ENCODE measurements at regions not wholly inside any gene's neighbourhood (a gene's known extent, or its start where the extent isn't known, plus 50 kb on each side); places are given as distances from the start of the nearest gene placed in this dataset.
"Not testable (repeated sequence)": the region's sequence is repeated elsewhere in the genome, so short reads cannot be mapped to it uniquely, and the experiment has no call there.

GRCh38 chr18:73520229-73520628 lies 627.4 kb downstream of the FBXO15 start:
- H3K79me2 ChIP-seq (ENCODE audit: control insufficient read depth, insufficient read depth, low read length, poor library complexity): no peaks in the 10 kb centered on the region
- no peak overlapping the region for H3K23ac ChIP-seq (ENCODE audit: low read length)
- no peak overlapping the region for H2AK5ac ChIP-seq (ENCODE audit: low read length)
- no peak overlapping the region for H3K4me2 ChIP-seq (ENCODE audit: low read length)
- no peak overlapping the region for H4K8ac ChIP-seq (ENCODE audit: low read depth, low read length)
- no CpG with 5 or more reads among the region's 5 CpGs for WGBS (ENCODE audit: extremely low coverage, insufficient coverage, insufficient read length)
- H3K9ac ChIP-seq (ENCODE audit: low read length): no peak overlapping the region
- H4K91ac ChIP-seq (ENCODE audit: low read depth, low read length): no peak overlapping the region
- H2BK5ac ChIP-seq (ENCODE audit: low read depth, low read length, poor library complexity): no peak overlapping the region
- no peak for DNase-seq
- H3K79me1 ChIP-seq (ENCODE audit: low read length): no peaks in the 10 kb centered on the region
- H2AFZ ChIP-seq (ENCODE audit: insufficient read depth, low read length, poor library complexity): no peak overlapping the region
- no peak overlapping the region for H2BK120ac ChIP-seq (ENCODE audit: insufficient read depth, low read length, poor library complexity)
- H3K9me3 ChIP-seq (ENCODE audit: insufficient read depth, low read depth, low read length): no peaks in the 10 kb centered on the region
- H3K4me3 ChIP-seq (ENCODE audit: low read depth, low read length): no peak overlapping the region
- no peak overlapping the region for H2BK12ac ChIP-seq (ENCODE audit: low read length)
- H3K36me3 ChIP-seq (ENCODE audit: control insufficient read depth in 1 of 2, insufficient read depth in 2 of 2, low read length in 2 of 2): no peaks in the 10 kb centered on the region
- H3K4me1 ChIP-seq (ENCODE audit: control insufficient read depth in 1 of 2, insufficient read depth in 2 of 2, low read length in 2 of 2): no peaks in the 10 kb centered on the region
- H3K14ac ChIP-seq (ENCODE audit: low read length): no peak overlapping the region
- H3K4ac ChIP-seq (ENCODE audit: low read depth, low read length): no peak overlapping the region
- no peak overlapping the region for H4K12ac ChIP-seq (ENCODE audit: low read depth, low read length)
- no peak overlapping the region for H3K18ac ChIP-seq (ENCODE audit: low read length)
- H3K27ac ChIP-seq (ENCODE audit: low read depth, low read length): no peak overlapping the region
- no peaks in the 10 kb centered on the region for H3K27me3 ChIP-seq (ENCODE audit: insufficient read depth, low read length)

- H3K79me1 ChIP-seq (ENCODE audit: low read length); H3K4me2 ChIP-seq (ENCODE audit: low read length); H4K12ac ChIP-seq (ENCODE audit: low read depth, low read length); DNase-seq; H3K4me1 ChIP-seq (ENCODE audit: control insufficient read depth in 1 of 2, insufficient read depth in 2 of 2, low read length in 2 of 2); H3K9ac ChIP-seq (ENCODE audit: low read length); H3K14ac ChIP-seq (ENCODE audit: low read length); H2BK120ac ChIP-seq (ENCODE audit: insufficient read depth, low read length, poor library complexity); H3K9me3 ChIP-seq (ENCODE audit: insufficient read depth, low read depth, low read length); H3K27me3 ChIP-seq (ENCODE audit: insufficient read depth, low read length); H4K91ac ChIP-seq (ENCODE audit: low read depth, low read length); H4K8ac ChIP-seq (ENCODE audit: low read depth, low read length); H3K18ac ChIP-seq (ENCODE audit: low read length); H3K23ac ChIP-seq (ENCODE audit: low read length); H3K27ac ChIP-seq (ENCODE audit: low read depth, low read length); H3K36me3 ChIP-seq (ENCODE audit: control insufficient read depth in 1 of 2, insufficient read depth in 2 of 2, low read length in 2 of 2); H2AFZ ChIP-seq (ENCODE audit: insufficient read depth, low read length, poor library complexity); H2BK12ac ChIP-seq (ENCODE audit: low read length); H3K79me2 ChIP-seq (ENCODE audit: control insufficient read depth, insufficient read depth, low read length, poor library complexity); H2BK5ac ChIP-seq (ENCODE audit: low read depth, low read length, poor library complexity); H2AK5ac ChIP-seq (ENCODE audit: low read length); H3K4ac ChIP-seq (ENCODE audit: low read depth, low read length); H3K4me3 ChIP-seq (ENCODE audit: low read depth, low read length): not testable (repeated sequence)
- no CpG with 5 or more reads among the region's 2 CpGs for WGBS (ENCODE audit: extremely low coverage, insufficient coverage, insufficient read length)
Observed at GRCh38 chr18:73516056-73516455, 631.6 kb downstream of the FBXO15 start.

GRCh38 chr18:73514449-73514848 lies 633.2 kb downstream of the FBXO15 start:
- no peaks in the 10 kb centered on the region for H3K36me3 ChIP-seq (ENCODE audit: control insufficient read depth in 1 of 2, insufficient read depth in 2 of 2, low read length in 2 of 2)
- no peaks in the 10 kb centered on the region for H3K4me1 ChIP-seq (ENCODE audit: control insufficient read depth in 1 of 2, insufficient read depth in 2 of 2, low read length in 2 of 2)
- no peak overlapping the region for H4K91ac ChIP-seq (ENCODE audit: low read depth, low read length)
- H2AK5ac ChIP-seq (ENCODE audit: low read length): no peak overlapping the region
- H3K79me2 ChIP-seq (ENCODE audit: control insufficient read depth, insufficient read depth, low read length, poor library complexity): no peaks in the 10 kb centered on the region
- no peak overlapping the region for H3K4me3 ChIP-seq (ENCODE audit: low read depth, low read length)
- H2BK120ac ChIP-seq (ENCODE audit: insufficient read depth, low read length, poor library complexity): no peak overlapping the region
- no peak for DNase-seq
- H3K9me3 ChIP-seq (ENCODE audit: insufficient read depth, low read depth, low read length): no peaks in the 10 kb centered on the region
- no peak overlapping the region for H2BK12ac ChIP-seq (ENCODE audit: low read length)
- H3K27ac ChIP-seq (ENCODE audit: low read depth, low read length): no peak overlapping the region
- no peak overlapping the region for H3K18ac ChIP-seq (ENCODE audit: low read length)
- no peak overlapping the region for H3K23ac ChIP-seq (ENCODE audit: low read length)
- H3K27me3 ChIP-seq (ENCODE audit: insufficient read depth, low read length): no peaks in the 10 kb centered on the region
- H2BK5ac ChIP-seq (ENCODE audit: low read depth, low read length, poor library complexity): no peak overlapping the region
- no peak overlapping the region for H3K4ac ChIP-seq (ENCODE audit: low read depth, low read length)
- no CpG with 5 or more reads among the region's 1 CpG for WGBS (ENCODE audit: extremely low coverage, insufficient coverage, insufficient read length)
- H2AFZ ChIP-seq (ENCODE audit: insufficient read depth, low read length, poor library complexity): no peak overlapping the region
- no peaks in the 10 kb centered on the region for H3K79me1 ChIP-seq (ENCODE audit: low read length)
- H4K12ac ChIP-seq (ENCODE audit: low read depth, low read length): no peak overlapping the region
- no peak overlapping the region for H3K14ac ChIP-seq (ENCODE audit: low read length)
- H4K8ac ChIP-seq (ENCODE audit: low read depth, low read length): no peak overlapping the region
- H3K4me2 ChIP-seq (ENCODE audit: low read length): no peak overlapping the region
- no peak overlapping the region for H3K9ac ChIP-seq (ENCODE audit: low read length)

GRCh38 chr18:73511771-73512503 lies 635.7 kb downstream of the FBXO15 start:
- no peaks in the 10 kb centered on the region for H3K27me3 ChIP-seq (ENCODE audit: insufficient read depth, low read length)
- no peak overlapping the region for H3K4me2 ChIP-seq (ENCODE audit: low read length)
- no peak overlapping the region for H3K4ac ChIP-seq (ENCODE audit: low read depth, low read length)
- DNase-seq: no peak
- H3K9ac ChIP-seq (ENCODE audit: low read length): no peak overlapping the region
- H2BK120ac ChIP-seq (ENCODE audit: insufficient read depth, low read length, poor library complexity): no peak overlapping the region
- H3K4me3 ChIP-seq (ENCODE audit: low read depth, low read length): no peak overlapping the region
- H2BK5ac ChIP-seq (ENCODE audit: low read depth, low read length, poor library complexity): no peak overlapping the region
- no peak overlapping the region for H3K14ac ChIP-seq (ENCODE audit: low read length)
- no peaks in the 10 kb centered on the region for H3K36me3 ChIP-seq (ENCODE audit: control insufficient read depth in 1 of 2, insufficient read depth in 2 of 2, low read length in 2 of 2)
- H3K27ac ChIP-seq (ENCODE audit: low read depth, low read length): no peak overlapping the region
- no peak overlapping the region for H4K91ac ChIP-seq (ENCODE audit: low read depth, low read length)
- H2AFZ ChIP-seq (ENCODE audit: insufficient read depth, low read length, poor library complexity): no peak overlapping the region
- no peak overlapping the region for H4K12ac ChIP-seq (ENCODE audit: low read depth, low read length)
- no peaks in the 10 kb centered on the region for H3K4me1 ChIP-seq (ENCODE audit: control insufficient read depth in 1 of 2, insufficient read depth in 2 of 2, low read length in 2 of 2)
- H2BK12ac ChIP-seq (ENCODE audit: low read length): no peak overlapping the region
- H2AK5ac ChIP-seq (ENCODE audit: low read length): no peak overlapping the region
- no peak overlapping the region for H4K8ac ChIP-seq (ENCODE audit: low read depth, low read length)
- no CpG with 5 or more reads among the region's 12 CpGs for WGBS (ENCODE audit: extremely low coverage, insufficient coverage, insufficient read length)
- no peak overlapping the region for H3K23ac ChIP-seq (ENCODE audit: low read length)
- H3K79me1 ChIP-seq (ENCODE audit: low read length): no peaks in the 10 kb centered on the region
- H3K18ac ChIP-seq (ENCODE audit: low read length): no peak overlapping the region
- no peaks in the 10 kb centered on the region for H3K9me3 ChIP-seq (ENCODE audit: insufficient read depth, low read depth, low read length)
- no peaks in the 10 kb centered on the region for H3K79me2 ChIP-seq (ENCODE audit: control insufficient read depth, insufficient read depth, low read length, poor library complexity)

Data from trophoblast cell (in vitro differentiated cells and primary cell).